ENCODE measurements at regions not wholly inside any gene's neighbourhood (a gene's known extent, or its start where the extent isn't known, plus 50 kb on each side); places are given as distances from the start of the nearest gene placed in this dataset.

DNA sequence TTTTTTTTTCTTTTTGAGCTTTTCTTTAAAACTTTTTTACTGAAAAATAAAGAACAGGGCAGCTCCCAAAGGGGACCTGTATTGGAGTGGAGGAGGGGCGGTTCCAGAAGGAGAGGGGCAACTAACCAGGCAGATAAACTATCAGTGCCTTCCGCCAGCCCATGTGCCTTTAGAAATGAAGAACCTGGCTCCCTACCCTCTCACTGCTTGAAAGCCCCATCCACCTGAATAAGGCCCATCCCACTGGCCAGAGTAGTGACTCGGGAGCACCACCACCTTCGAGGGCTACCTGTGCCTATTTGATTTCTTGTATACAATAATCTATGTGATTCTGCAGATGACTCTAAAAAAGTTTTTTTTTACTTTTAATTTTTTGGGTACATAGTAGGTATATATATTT, 276.7 kb downstream of the PSAT1 start:
- TF ChIP-seq CTCF (IDR thresholded peaks at IDR 0.05; ENCODE audit: insufficient read depth, low read depth, low read length), result no peak
- H3K4me3 ChIP-seq (ENCODE audit: low read depth, low read length), result no peak overlapping the region
- DNase-seq (ENCODE audit: low read depth), result no peak

DNA sequence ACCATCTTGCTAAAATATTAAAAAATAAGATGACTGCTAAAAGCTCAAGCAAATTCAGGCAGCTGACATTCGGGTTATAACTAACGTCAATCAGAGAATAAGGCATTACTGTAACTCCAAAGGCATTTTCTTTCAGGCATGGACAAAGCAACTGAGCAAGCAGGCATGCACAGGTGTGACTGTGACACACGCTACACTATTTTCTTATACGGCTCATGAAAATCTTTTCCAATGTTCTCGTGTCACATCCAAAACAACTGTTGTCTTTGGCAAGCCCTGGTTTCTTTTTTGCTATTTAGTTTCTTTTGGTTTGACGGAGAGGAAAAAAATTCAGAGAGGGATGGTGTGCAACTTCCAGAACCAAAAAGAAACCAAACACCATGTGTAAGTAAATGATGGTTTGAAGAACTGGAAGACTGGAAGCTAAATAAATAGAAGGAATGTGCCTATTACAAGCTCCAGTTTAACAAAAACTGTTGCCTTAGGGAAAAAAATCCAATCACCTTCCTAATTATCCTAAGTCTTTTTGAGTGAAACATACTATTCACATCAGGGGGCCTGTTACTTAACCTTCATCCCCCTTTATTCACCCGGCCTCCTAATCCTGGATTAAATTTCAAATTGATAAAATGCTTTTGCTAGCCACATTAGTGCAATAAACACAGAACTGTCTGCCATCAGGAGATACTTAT, 277.6 kb downstream of the PSAT1 start:
- H3K4me3 ChIP-seq (ENCODE audit: low read depth, low read length), result no peak overlapping the region
- no peak for TF ChIP-seq CTCF (IDR thresholded peaks at IDR 0.05; ENCODE audit: insufficient read depth, low read depth, low read length)
- DNase-seq (ENCODE audit: low read depth), result no peak

DNA sequence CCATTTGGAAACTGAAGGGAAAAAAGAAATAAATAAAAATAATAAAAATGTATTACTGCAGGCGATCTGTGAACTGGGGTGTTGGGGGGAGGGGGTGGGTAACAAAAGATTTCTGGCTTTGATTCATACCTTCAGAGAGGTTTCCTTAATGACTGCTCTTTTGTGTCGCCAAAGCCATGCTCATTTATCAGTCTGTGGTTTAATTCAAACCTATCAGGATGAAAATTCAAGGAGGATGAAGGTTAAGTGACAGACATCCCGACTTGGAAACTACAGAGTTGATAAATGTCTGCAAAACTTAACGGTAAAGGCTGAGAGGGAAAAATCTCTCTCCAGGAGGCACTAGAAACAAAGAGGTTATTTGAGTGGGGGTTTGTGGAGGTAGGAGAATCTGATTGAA, 278.2 kb downstream of the PSAT1 start:
- H3K4me3 ChIP-seq (ENCODE audit: low read depth, low read length), result no peak overlapping the region
- DNase-seq (ENCODE audit: low read depth), result no peak
- no peak for TF ChIP-seq CTCF (IDR thresholded peaks at IDR 0.05; ENCODE audit: insufficient read depth, low read depth, low read length)

DNA sequence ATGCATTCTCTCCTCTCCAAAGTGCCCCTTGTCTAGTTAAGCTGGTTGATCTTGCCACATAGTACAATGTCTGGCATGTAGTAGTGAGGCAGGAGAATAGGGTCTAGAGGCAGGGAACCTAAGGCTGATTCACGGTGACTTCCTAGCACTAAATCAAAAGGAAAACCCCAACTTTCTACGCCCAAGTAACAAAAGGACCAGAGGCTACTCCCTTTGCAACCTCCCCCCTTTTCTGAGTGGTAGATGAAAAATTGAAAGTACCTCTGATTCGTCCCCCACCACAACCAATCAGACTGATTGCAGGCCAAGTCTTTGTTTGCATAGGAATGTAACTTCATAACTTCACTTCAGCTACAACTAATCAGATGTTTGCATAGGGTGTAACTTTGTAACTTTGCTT, 278.8 kb downstream of the PSAT1 start:
- no peak for TF ChIP-seq CTCF (IDR thresholded peaks at IDR 0.05; ENCODE audit: insufficient read depth, low read depth, low read length)
- H3K4me3 ChIP-seq (ENCODE audit: low read depth, low read length), result no peak overlapping the region
- DNase-seq (ENCODE audit: low read depth), result no peak

GRCh38 chr9:78577156-78577906, 280.4 kb downstream of the PSAT1 start:
- TF ChIP-seq CTCF (IDR thresholded peaks at IDR 0.05; ENCODE audit: insufficient read depth, low read depth, low read length), result no peak
- DNase-seq (ENCODE audit: low read depth), result no peak
- H3K4me3 ChIP-seq (ENCODE audit: low read depth, low read length), result no peak overlapping the region

- no peak overlapping the region for H3K4me3 ChIP-seq (ENCODE audit: low read depth, low read length)
- no peak for TF ChIP-seq CTCF (IDR thresholded peaks at IDR 0.05; ENCODE audit: insufficient read depth, low read depth, low read length)
- DNase-seq (ENCODE audit: low read depth), result peak; percentile 79
Observed at GRCh38 chr9:78578072-78578471, 281.1 kb downstream of the PSAT1 start.

Measured in fibroblast of villous mesenchyme (primary cell).